B cell (primary cell): ENCODE measurements at regions not wholly inside any gene's neighbourhood (a gene's known extent, or its start where the extent isn't known, plus 50 kb on each side); places are given as distances from the start of the nearest gene placed in this dataset.
"Not testable (repeated sequence)": the region's sequence is repeated elsewhere in the genome, so short reads cannot be mapped to it uniquely, and the experiment has no call there.

Experiments
- EZH2 ChIP-seq: IDR thresholded peaks from 2 replicates; pipeline ENCODE4 v1.6.1; 2012; ENCODE audit warnings: borderline replicate concordance, low read depth, mild to moderate bottlenecking, moderate library complexity, low read length; ENCODE audit not compliant: insufficient read depth, poor library complexity, severe bottlenecking
- TF ChIP-seq, protein P1 (sequence below): fragments of 200-600 bp; IDR thresholded peaks from one replicate; pipeline ENCODE4 v1.8.0; 2022; ENCODE audit warnings: antibody characterized with exemption, mild to moderate bottlenecking

DNA sequence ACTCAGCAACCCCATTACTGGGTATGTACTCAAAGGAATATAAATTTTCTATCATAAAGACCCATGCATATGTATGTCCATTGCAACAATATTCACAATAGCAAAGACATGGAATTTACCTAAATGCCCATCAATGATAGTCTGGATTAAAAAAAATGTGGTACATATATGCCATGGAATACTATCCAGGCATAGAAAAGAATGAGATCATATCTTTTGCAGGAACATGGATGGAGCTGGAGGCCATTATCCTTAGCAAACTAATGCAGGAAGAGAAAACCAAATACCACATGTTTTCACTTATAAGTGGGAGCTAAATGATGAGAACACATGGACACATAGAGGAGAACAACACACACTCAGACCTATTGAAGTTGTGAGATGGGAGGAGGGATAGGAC lies 1789.7 kb downstream of the SLITRK5 start:
- TF ChIP-seq, protein P1, sequence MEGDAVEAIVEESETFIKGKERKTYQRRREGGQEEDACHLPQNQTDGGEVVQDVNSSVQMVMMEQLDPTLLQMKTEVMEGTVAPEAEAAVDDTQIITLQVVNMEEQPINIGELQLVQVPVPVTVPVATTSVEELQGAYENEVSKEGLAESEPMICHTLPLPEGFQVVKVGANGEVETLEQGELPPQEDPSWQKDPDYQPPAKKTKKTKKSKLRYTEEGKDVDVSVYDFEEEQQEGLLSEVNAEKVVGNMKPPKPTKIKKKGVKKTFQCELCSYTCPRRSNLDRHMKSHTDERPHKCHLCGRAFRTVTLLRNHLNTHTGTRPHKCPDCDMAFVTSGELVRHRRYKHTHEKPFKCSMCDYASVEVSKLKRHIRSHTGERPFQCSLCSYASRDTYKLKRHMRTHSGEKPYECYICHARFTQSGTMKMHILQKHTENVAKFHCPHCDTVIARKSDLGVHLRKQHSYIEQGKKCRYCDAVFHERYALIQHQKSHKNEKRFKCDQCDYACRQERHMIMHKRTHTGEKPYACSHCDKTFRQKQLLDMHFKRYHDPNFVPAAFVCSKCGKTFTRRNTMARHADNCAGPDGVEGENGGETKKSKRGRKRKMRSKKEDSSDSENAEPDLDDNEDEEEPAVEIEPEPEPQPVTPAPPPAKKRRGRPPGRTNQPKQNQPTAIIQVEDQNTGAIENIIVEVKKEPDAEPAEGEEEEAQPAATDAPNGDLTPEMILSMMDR: not testable (repeated sequence)
- not testable (repeated sequence) for TF ChIP-seq EZH2
